PC-3 (cell line): ENCODE measurements at regions not wholly inside any gene's neighbourhood (a gene's known extent, or its start where the extent isn't known, plus 50 kb on each side); places are given as distances from the start of the nearest gene placed in this dataset.

Source experiments
- ATAC-seq: fragments of 200-7000 bp; cut with Tn5 transposase; 2 replicates; pipeline ENCODE4 v1.9.1; 2020; ENCODE audit warnings: mild to moderate bottlenecking, moderate library complexity
- BruUV-seq: library from RNA; stranded (reverse); fragments of 400-500 nt; replicated peaks from 2 replicates; lab custom pipeline; 2021; lab: Mats Ljungman, UMichigan
- CTCF ChIA-PET: fragments of 300-600 bp; sonication (Branson Sonifier 250); formaldehyde crosslinking; loops from one replicate; lab custom pipeline; 2022; ENCODE audit warnings: antibody characterized with exemption; lab: Charles Lee
- POLR2A ChIA-PET: fragments of 300-600 bp; sonication (Branson Sonifier 250); formaldehyde crosslinking; loops from one replicate; lab custom pipeline; 2022; ENCODE audit warnings: antibody characterized with exemption; ENCODE audit not compliant: unreplicated experiment; lab: Charles Lee
- DNase-seq: peaks from one replicate; pipeline ENCODE4 v3.0.0-alpha.2; 2015
- H2AFZ ChIP-seq: fragments of 300-600 bp; sonication (generic); 2 replicates; pipeline ENCODE4 v1.6.0; 2016; ENCODE audit warnings: antibody characterized with exemption, low read length
- H3F3A ChIP-seq: fragments of 300-600 bp; sonication (generic); one replicate; pipeline ENCODE4 v1.6.0; 2017; ENCODE audit warnings: antibody characterized with exemption, low read length, control low read depth, mild to moderate bottlenecking; ENCODE audit not compliant: unreplicated experiment
- H3K27ac ChIP-seq: fragments of 300-600 bp; sonication (generic); 2 replicates; pipeline ENCODE4 v1.5.1; 2016; ENCODE audit warnings: mild to moderate bottlenecking, low read length
- H3K27me3 ChIP-seq: fragments of 300-600 bp; sonication (generic); 2 replicates; pipeline ENCODE4 v1.6.1; 2016; ENCODE audit warnings: low read length, mixed read lengths
- H3K36me3 ChIP-seq: fragments of 300-600 bp; sonication (generic); 2 replicates; pipeline ENCODE4 v1.6.1; 2016; ENCODE audit warnings: low read depth, mixed run types, low read length, mixed read lengths
- H3K4me1 ChIP-seq: fragments of 300-600 bp; sonication (generic); 2 replicates; pipeline ENCODE4 v1.5.1; 2016; ENCODE audit warnings: low read length; ENCODE audit not compliant: insufficient read depth
- H3K4me2 ChIP-seq: fragments of 300-600 bp; sonication (generic); 2 replicates; pipeline ENCODE4 v1.6.0; 2016; ENCODE audit warnings: low read length
- H3K4me3 ChIP-seq: fragments of 300-600 bp; sonication (generic); 2 replicates; pipeline ENCODE4 v1.5.1; 2016; ENCODE audit warnings: mild to moderate bottlenecking, low read length, mixed read lengths
- H3K79me2 ChIP-seq: fragments of 300-600 bp; sonication (generic); 2 replicates; pipeline ENCODE4 v1.6.1; 2017; ENCODE audit warnings: low read length, mixed read lengths
- H3K9ac ChIP-seq: fragments of 300-600 bp; sonication (generic); 2 replicates; pipeline ENCODE4 v1.6.0; 2016; ENCODE audit warnings: mild to moderate bottlenecking, low read length
- H3K9me2 ChIP-seq: fragments of 300-600 bp; sonication (generic); replicated peaks from 2 replicates; pipeline ENCODE4 v1.6.1; 2016; ENCODE audit warnings: mixed run types, low read length, mixed read lengths
- H3K9me3 ChIP-seq: fragments of 300-600 bp; sonication (generic); 2 replicates; pipeline ENCODE4 v1.6.1; 2016; ENCODE audit warnings: low read length, mixed read lengths
- H4K20me1 ChIP-seq: fragments of 300-600 bp; sonication (generic); 2 replicates; pipeline ENCODE4 v1.6.1; 2016; ENCODE audit warnings: low read length, mixed read lengths
- CTCF ChIP-seq: fragments of 300-600 bp; sonication (generic); conservative IDR thresholded peaks from 2 replicates; pipeline ENCODE4 v1.5.1; 2017; ENCODE audit warnings: antibody characterized with exemption, low read depth, mild to moderate bottlenecking, low read length
- EZH2 ChIP-seq: fragments of 300-600 bp; sonication (generic); IDR thresholded peaks from one replicate; pipeline ENCODE4 v1.6.1; 2017; ENCODE audit warnings: antibody characterized with exemption, mild to moderate bottlenecking, low read length; ENCODE audit not compliant: unreplicated experiment
- EZH2phosphoT487 ChIP-seq: fragments of 300-600 bp; sonication (generic); IDR thresholded peaks from 2 replicates; pipeline ENCODE4 v1.6.1; 2018; ENCODE audit warnings: mild to moderate bottlenecking, antibody characterized with exemption, low read length, borderline replicate concordance
- intact Hi-C: fragments of 100-400 bp; cut with micrococcal nuclease; formaldehyde crosslinking; loops from 2 replicates; pipeline ENCODE4 v1.9.0; 2023

GRCh38 chr9:107431461-107431860 is 58.1 kb downstream of the KLF4 start:
- H3K4me2 ChIP-seq = no peak overlapping the region
- ChIA-PET POLR2A (no interaction called here), CTCF (no interaction called here)
- H3K9me2 ChIP-seq = no peaks in the 10 kb centered on the region
- no peaks in the 10 kb centered on the region for H3K36me3 ChIP-seq
- H3F3A ChIP-seq = no peaks in the 10 kb centered on the region
- no peaks in the 10 kb centered on the region for H4K20me1 ChIP-seq
- no peaks in the 10 kb centered on the region for H3K79me2 ChIP-seq
- no peak overlapping the region for H3K27ac ChIP-seq
- no peak overlapping the region for H2AFZ ChIP-seq
- no peak for DNase-seq
- BruUV-seq = no TSS peak
- no peak overlapping the region for H3K4me3 ChIP-seq
- TF ChIP-seq CTCF (no peak), EZH2 (no peak), EZH2phosphoT487 (no peak)
- intact Hi-C loops = no loop called here
- H3K9ac ChIP-seq = no peak overlapping the region
- H3K9me3 ChIP-seq = no peaks in the 10 kb centered on the region
- H3K27me3 ChIP-seq = no peaks in the 10 kb centered on the region
- no peaks in the 10 kb centered on the region for H3K4me1 ChIP-seq
- ATAC-seq = no peak

- DNase-seq (no peak), ATAC-seq (no peak)
- Histone ChIP-seq H3K4me2 (no peak overlapping the region), H3K9me3 (no peaks in the 10 kb centered on the region), H3K9ac (no peak overlapping the region), H2AFZ (no peak overlapping the region), H3K9me2 (no peaks in the 10 kb centered on the region), H3K4me1 (peaks cover under 1% of the 10 kb centered on the region; the same call in 1 of the 2 replicates), H3F3A (no peaks in the 10 kb centered on the region), H3K27ac (no peak overlapping the region), H4K20me1 (no peaks in the 10 kb centered on the region), H3K27me3 (no peaks in the 10 kb centered on the region), H3K4me3 (no peak overlapping the region), H3K79me2 (no peaks in the 10 kb centered on the region), H3K36me3 (no peaks in the 10 kb centered on the region)
- POLR2A ChIA-PET = no interaction called here
- CTCF ChIA-PET = no interaction called here
- intact Hi-C loops = no loop called here
- BruUV-seq = no TSS peak
- TF ChIP-seq CTCF (no peak), EZH2phosphoT487 (no peak), EZH2 (no peak)
Measured at GRCh38 chr9:107430071-107430470, 59.5 kb downstream of the KLF4 start.

- Histone ChIP-seq H3F3A (no peaks in the 10 kb centered on the region), H3K4me1 (peaks cover 4% of the 10 kb centered on the region; the same call in 1 of the 2 replicates), H3K27ac (no peak overlapping the region), H3K79me2 (no peaks in the 10 kb centered on the region), H3K27me3 (no peaks in the 10 kb centered on the region), H2AFZ (no peak overlapping the region), H3K36me3 (no peaks in the 10 kb centered on the region), H3K4me3 (no peak overlapping the region), H3K9me3 (no peaks in the 10 kb centered on the region), H3K9me2 (no peaks in the 10 kb centered on the region), H4K20me1 (no peaks in the 10 kb centered on the region), H3K4me2 (no peak overlapping the region), H3K9ac (no peak overlapping the region)
- BruUV-seq = no TSS peak
- CTCF ChIA-PET = no interaction called here
- POLR2A ChIA-PET = no interaction called here
- TF ChIP-seq CTCF (no peak), EZH2 (no peak), EZH2phosphoT487 (no peak)
- intact Hi-C loops = no loop called here
- ATAC-seq (no peak), DNase-seq (no peak)
Measured at GRCh38 chr9:107426126-107426525, 63.4 kb downstream of the KLF4 start.
